HG03565 (cell line): ENCODE measurements at regions not wholly inside any gene's neighbourhood (a gene's known extent, or its start where the extent isn't known, plus 50 kb on each side); places are given as distances from the start of the nearest gene placed in this dataset.

Source experiments
- ATAC-seq: cut with Tn5 transposase; IDR thresholded peaks from one replicate; pipeline ENCODE4 v1.9.1; 2021; ENCODE audit warnings: mild to moderate bottlenecking, moderate library complexity; ENCODE audit not compliant: unreplicated experiment

DNA sequence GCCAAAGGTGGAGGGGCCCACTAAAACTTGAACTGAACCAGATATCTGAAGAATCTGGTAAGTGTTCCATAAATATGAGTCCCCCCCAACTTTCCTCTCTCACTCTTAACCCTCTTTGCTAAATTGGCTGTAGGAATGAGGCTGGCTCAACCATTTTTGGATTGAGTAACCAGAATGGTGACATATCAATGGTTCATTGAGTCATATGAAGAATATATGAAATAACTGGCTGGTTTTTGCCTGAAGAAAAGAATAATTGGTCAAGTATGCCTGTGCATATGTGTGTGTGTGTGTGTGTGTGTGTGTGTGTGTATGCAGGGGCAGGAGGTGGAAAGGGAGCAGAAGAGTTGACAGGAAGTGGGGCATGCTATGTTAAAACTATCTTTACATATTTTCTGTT is 472.9 kb upstream of the THBS1 start:
- ATAC-seq: no peak

DNA sequence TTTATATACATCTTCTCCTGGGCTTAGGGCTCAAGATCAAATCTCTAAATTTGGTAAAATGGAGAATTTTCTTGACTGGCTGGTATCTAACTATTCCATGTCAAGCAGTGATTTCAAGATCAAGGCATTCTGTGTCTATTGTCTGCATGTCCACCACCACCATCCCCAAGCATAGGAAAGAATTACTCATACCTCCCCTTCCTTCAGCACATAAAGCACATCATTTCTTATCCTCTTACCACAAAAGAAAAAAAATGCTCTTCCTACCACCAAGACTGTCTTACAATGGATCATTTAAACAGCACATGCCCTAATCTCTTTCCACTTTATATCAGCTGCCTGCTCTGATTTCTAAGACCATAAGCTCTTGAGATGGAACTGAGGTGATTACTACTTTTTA is 470.5 kb upstream of the THBS1 start:
- ATAC-seq: no peak

DNA sequence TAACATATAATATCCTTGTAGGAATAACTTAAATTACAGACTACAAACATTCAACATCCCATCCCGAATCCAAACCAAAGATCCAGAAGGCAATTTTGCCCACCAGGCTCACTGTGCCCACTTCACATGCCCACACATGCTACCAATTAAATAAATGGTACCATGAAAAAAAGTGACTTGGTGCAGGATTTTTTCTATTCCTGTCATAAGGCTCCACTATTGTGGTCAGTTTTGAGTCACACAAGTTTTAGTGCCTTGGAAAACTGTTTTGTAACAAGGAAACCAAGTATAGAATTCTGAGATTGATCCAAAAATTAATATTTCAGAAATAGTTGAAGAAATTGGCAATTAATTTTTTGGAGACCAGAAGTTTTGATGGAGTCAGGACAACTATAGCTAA is 470.1 kb upstream of the THBS1 start:
- ATAC-seq: no peak

- ATAC-seq: no peak
Observed at GRCh38 chr15:39113741-39114140, 467.1 kb upstream of the THBS1 start.

GRCh38 chr15:39114690-39115378 is 466.0 kb upstream of the THBS1 start:
- ATAC-seq: no peak

- no peak for ATAC-seq
Observed at GRCh38 chr15:39115379-39116057, 465.4 kb upstream of the THBS1 start.

GRCh38 chr15:39118510-39118909 is 462.4 kb upstream of the THBS1 start:
- no peak for ATAC-seq

DNA sequence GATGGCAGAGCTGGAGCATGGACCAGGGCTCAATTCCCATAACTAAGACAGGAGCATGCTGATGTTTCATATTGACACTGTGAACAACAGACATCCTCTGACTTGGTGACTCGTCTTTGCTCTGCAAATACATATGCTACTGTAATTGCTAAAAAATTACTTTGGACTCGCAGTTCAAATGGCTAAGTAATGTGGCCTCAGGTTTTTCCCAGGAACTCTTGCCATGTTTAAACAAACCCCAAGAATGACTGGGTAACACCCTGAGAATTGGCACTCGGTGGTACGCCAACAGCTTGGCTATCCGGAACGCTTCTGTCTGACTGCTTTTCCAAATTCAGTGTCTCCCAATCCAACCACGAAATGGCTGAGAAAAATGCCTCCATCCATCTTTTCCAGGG is 456.7 kb upstream of the THBS1 start:
- ATAC-seq: no peak

- ATAC-seq: no peak
Observed at GRCh38 chr15:39124553-39125171, 456.2 kb upstream of the THBS1 start.

GRCh38 chr15:39125226-39125625 is 455.7 kb upstream of the THBS1 start:
- no peak for ATAC-seq

DNA sequence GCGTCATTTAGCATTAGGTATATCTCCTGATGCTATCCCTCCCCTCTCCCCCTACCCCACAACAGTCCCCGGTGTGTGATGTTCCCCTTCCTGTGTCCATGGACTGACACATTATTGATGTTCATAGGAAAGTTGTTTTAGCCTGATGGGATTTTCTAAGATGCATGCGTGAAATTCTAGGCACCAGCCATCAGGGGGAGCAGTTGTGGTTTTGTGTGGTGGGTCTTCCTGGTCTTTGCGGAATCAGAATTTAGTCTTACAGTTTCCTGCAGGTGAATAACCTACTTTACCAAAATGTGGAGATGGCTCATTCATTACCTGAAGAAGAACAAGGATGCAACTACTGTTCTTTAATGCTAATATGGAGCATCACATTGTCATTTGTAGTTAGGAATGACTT is 455.0 kb upstream of the THBS1 start:
- ATAC-seq: no peak

GRCh38 chr15:39127151-39127790 is 453.6 kb upstream of the THBS1 start:
- ATAC-seq: no peak

GRCh38 chr15:39127925-39128617 is 452.8 kb upstream of the THBS1 start:
- ATAC-seq: no peak

DNA sequence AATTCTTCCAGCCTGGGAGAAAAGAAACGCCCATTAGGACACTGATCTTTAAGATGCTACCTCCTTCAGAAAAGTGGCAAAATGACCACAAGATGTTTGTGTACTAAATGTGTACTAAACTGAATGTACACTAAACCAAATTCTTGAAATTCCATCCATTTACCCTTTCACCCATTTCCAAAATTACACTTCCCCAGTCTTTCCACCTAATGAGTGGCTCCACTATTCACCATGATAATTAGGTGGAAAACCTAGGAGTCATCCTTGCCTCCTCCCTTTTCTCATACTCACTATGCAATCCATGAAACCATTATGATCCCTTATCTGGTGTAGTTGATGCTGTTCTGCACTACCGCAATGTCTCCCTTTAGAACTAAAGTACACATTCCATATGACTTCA is 452.1 kb upstream of the THBS1 start:
- no peak for ATAC-seq

GRCh38 chr15:39130556-39131379 is 450.1 kb upstream of the THBS1 start:
- no peak for ATAC-seq

- no peak for ATAC-seq
Observed at GRCh38 chr15:39131609-39132008, 449.3 kb upstream of the THBS1 start.

DNA sequence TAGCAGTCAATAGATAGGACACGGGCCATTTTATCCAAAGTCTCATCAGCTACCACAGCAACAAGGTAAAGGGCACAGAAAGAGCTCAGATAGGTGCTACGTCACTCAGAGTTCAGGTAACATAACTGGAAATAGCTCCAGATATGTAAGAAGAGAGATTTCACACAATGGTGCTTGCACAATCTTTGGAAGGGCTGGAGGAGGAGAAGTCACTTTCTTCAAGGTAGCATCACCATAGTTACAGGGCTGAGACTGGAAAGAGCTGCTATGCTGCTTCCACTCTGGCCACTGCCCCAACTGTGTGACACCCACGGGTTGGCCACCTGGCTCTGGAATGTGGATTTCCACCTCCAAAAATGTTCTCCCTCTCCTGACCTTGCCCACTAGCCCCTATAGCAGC is 448.8 kb upstream of the THBS1 start:
- ATAC-seq: no peak

DNA sequence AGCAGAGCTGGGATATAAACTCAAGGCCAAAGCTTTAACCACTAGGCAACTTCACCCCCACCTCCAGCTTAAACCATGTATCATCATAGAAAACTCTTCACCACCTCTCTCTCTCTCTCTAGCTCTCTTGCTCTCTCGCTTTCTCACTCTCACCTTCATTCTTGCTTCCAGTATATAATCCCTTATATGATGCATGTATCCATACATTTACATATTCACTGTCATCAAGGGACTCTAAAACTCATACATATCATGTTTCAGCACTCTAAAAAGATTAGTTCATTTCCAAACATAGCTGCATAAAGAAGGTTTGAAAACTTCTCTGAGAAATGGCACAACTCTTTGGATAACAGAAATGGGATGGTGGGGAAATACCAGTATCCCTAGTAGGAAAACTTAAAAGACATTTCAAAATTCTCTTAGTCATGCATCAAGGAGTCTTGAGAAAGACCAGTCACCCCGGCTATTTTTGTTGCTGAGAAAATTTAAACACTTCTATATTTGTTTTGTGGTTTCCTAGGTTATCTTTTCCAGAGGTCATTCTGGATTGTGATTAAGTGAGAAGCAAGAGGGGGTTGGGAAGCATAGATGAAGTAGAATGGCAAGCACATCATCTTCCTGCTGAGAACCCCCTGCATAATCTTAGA is 447.8 kb upstream of the THBS1 start:
- ATAC-seq: no peak

GRCh38 chr15:39134282-39134681 is 446.6 kb upstream of the THBS1 start:
- ATAC-seq: no peak

- no peak for ATAC-seq
Observed at GRCh38 chr15:39135989-39136388, 444.9 kb upstream of the THBS1 start.
